H9 (cell line): ENCODE measurements at regions not wholly inside any gene's neighbourhood (a gene's known extent, or its start where the extent isn't known, plus 50 kb on each side); places are given as distances from the start of the nearest gene placed in this dataset.

Experiments used
- DNase-seq: peaks from one replicate; pipeline ENCODE4 v3.0.0-alpha.2; 2017
- H2AFZ ChIP-seq: one replicate; pipeline ENCODE4 v1.6.1; 2013; ENCODE audit warnings: mild to moderate bottlenecking, low read length, control low read depth, moderate library complexity
- H2AK5ac ChIP-seq: 2 replicates; pipeline ENCODE4 v1.6.1; 2013; ENCODE audit warnings: low read length, control low read depth, mixed read lengths; ENCODE audit not compliant: insufficient read length
- H2BK120ac ChIP-seq: one replicate; pipeline ENCODE4 v1.6.1; 2013; ENCODE audit warnings: low read depth, mild to moderate bottlenecking, low read length, control low read depth, inconsistent platforms; ENCODE audit not compliant: poor library complexity, severe bottlenecking
- H2BK12ac ChIP-seq: 2 replicates; pipeline ENCODE4 v1.6.1; 2013; ENCODE audit warnings: low read length, control low read depth, mixed read lengths, low read depth; ENCODE audit not compliant: insufficient read length
- H2BK15ac ChIP-seq: 2 replicates; pipeline ENCODE4 v1.6.1; 2013; ENCODE audit warnings: low read depth, low read length, control low read depth
- H2BK20ac ChIP-seq: one replicate; pipeline ENCODE4 v1.6.1; 2013; ENCODE audit warnings: low read depth, mild to moderate bottlenecking, low read length, control low read depth, inconsistent platforms; ENCODE audit not compliant: poor library complexity, severe bottlenecking
- H2BK5ac ChIP-seq: 2 replicates; pipeline ENCODE4 v1.6.1; 2013; ENCODE audit warnings: low read length, control low read depth, mixed read lengths; ENCODE audit not compliant: insufficient read length
- H3K14ac ChIP-seq: 2 replicates; pipeline ENCODE4 v1.6.1; 2013; ENCODE audit warnings: low read length, control low read depth; ENCODE audit not compliant: insufficient read depth
- H3K18ac ChIP-seq: 2 replicates; pipeline ENCODE4 v1.6.1; 2013; ENCODE audit warnings: low read depth, mild to moderate bottlenecking, mixed read lengths, low read length, control low read depth; ENCODE audit not compliant: insufficient read length
- H3K23ac ChIP-seq: 2 replicates; pipeline ENCODE4 v1.6.1; 2013; ENCODE audit warnings: low read length, control low read depth, mixed read lengths, low read depth; ENCODE audit not compliant: insufficient read length
- H3K23me2 ChIP-seq: 2 replicates; pipeline ENCODE4 v1.6.1; 2013; ENCODE audit warnings: low read depth, mild to moderate bottlenecking, mixed read lengths, low read length, control low read depth; ENCODE audit not compliant: insufficient read length, poor library complexity, severe bottlenecking
- H3K27ac ChIP-seq: 2 replicates; pipeline ENCODE4 v1.5.1; 2013; ENCODE audit warnings: low read length, control low read depth, mixed read lengths, low read depth; ENCODE audit not compliant: insufficient read length
- H3K27me3 ChIP-seq: 2 replicates; pipeline ENCODE4 v1.6.1; 2013; ENCODE audit warnings: low read length, control low read depth, inconsistent platforms; ENCODE audit not compliant: insufficient read depth
- H3K4ac ChIP-seq: 2 replicates; pipeline ENCODE4 v1.6.1; 2013; ENCODE audit warnings: low read depth, mild to moderate bottlenecking, control low read depth, inconsistent platforms, low read length, moderate library complexity
- H3K4me1 ChIP-seq: 2 replicates; pipeline ENCODE4 v1.6.1; 2013; ENCODE audit warnings: low read length, control low read depth, inconsistent platforms; ENCODE audit not compliant: insufficient read depth
- H3K4me2 ChIP-seq: 2 replicates; pipeline ENCODE4 v1.6.1; 2013; ENCODE audit warnings: low read length, control low read depth, mixed read lengths; ENCODE audit not compliant: insufficient read length, insufficient read depth
- H3K56ac ChIP-seq: 2 replicates; pipeline ENCODE4 v1.6.1; 2013; ENCODE audit warnings: low read depth, mild to moderate bottlenecking, mixed read lengths, low read length, control low read depth; ENCODE audit not compliant: insufficient read length
- H3K79me1 ChIP-seq: 2 replicates; pipeline ENCODE4 v1.6.1; 2013; ENCODE audit warnings: low read depth, mild to moderate bottlenecking, moderate library complexity, low read length, control low read depth, inconsistent platforms; ENCODE audit not compliant: insufficient read depth, poor library complexity, severe bottlenecking
- H3K79me2 ChIP-seq: 2 replicates; pipeline ENCODE4 v1.6.1; 2013; ENCODE audit warnings: low read length, control low read depth, inconsistent platforms; ENCODE audit not compliant: insufficient read depth
- H3K9ac ChIP-seq: 2 replicates; pipeline ENCODE4 v1.6.1; 2013; ENCODE audit warnings: low read length, control low read depth, mixed read lengths; ENCODE audit not compliant: insufficient read length; ENCODE audit errors: extremely low read depth
- H3K9me3 ChIP-seq: one replicate; pipeline ENCODE4 v1.6.1; 2013; ENCODE audit warnings: low read depth, low read length, inconsistent platforms; ENCODE audit not compliant: control insufficient read depth
- H3T11ph ChIP-seq: one replicate; pipeline ENCODE4 v1.6.1; 2013; ENCODE audit warnings: mild to moderate bottlenecking, low read length, control low read depth, inconsistent platforms
- H4K20me1 ChIP-seq: one replicate; pipeline ENCODE4 v1.6.1; 2013; ENCODE audit not compliant: control insufficient read depth, insufficient read length, insufficient read depth
- H4K5ac ChIP-seq: 2 replicates; pipeline ENCODE4 v1.6.1; 2013; ENCODE audit warnings: low read depth, mild to moderate bottlenecking, mixed read lengths, low read length, control low read depth; ENCODE audit not compliant: insufficient read length
- H4K8ac ChIP-seq: replicated peaks from 2 replicates; pipeline ENCODE4 v1.6.1; 2013; ENCODE audit warnings: low read length, control low read depth, mixed read lengths, low read depth; ENCODE audit not compliant: insufficient read length
- H4K91ac ChIP-seq: 2 replicates; pipeline ENCODE4 v1.6.1; 2013; ENCODE audit warnings: low read depth, mild to moderate bottlenecking, moderate library complexity, mixed read lengths, low read length, control low read depth; ENCODE audit not compliant: insufficient read length
- H3K27ac Mint-ChIP-seq, 3 experiments: 2 replicates in 2 of 3; 3 replicates in 1 of 3; pipeline ENCODE4 v1.8.0; 2020 to 2021; ENCODE audit warnings: mixed read lengths in 3 of 3, mild to moderate bottlenecking in 1 of 3, moderate library complexity in 1 of 3
- H3K27me3 Mint-ChIP-seq: 2 replicates; pipeline ENCODE4 v1.8.0; 2021; ENCODE audit warnings: low read depth, mild to moderate bottlenecking, moderate library complexity, mixed read lengths
- H3K36me3 Mint-ChIP-seq, 3 experiments: 2 replicates in 2 of 3; 3 replicates in 1 of 3; pipeline ENCODE4 v1.8.0; 2020 to 2021; ENCODE audit warnings: low read depth in 3 of 3, mixed read lengths in 3 of 3; ENCODE audit not compliant: insufficient read depth in 1 of 3
- H3K4me1 Mint-ChIP-seq, 2 experiments: 2 replicates each; pipeline ENCODE4 v1.8.0; 2020; ENCODE audit warnings: mixed read lengths in 2 of 2
- H3K4me3 Mint-ChIP-seq, 2 experiments: 2 replicates in 1 of 2; 3 replicates in 1 of 2; pipeline ENCODE4 v1.8.0; 2020 to 2021; ENCODE audit warnings: mild to moderate bottlenecking in 2 of 2, mixed read lengths in 2 of 2, moderate library complexity in 1 of 2
- H3K9me3 Mint-ChIP-seq, 2 experiments: 2 replicates in 1 of 2; 3 replicates in 1 of 2; pipeline ENCODE4 v1.8.0; 2020; ENCODE audit warnings: mild to moderate bottlenecking in 2 of 2, mixed read lengths in 2 of 2, moderate library complexity in 1 of 2
- CTCF ChIP-seq: fragments of 200-600 bp; sonication (generic); conservative IDR thresholded peaks from 3 replicates; pipeline ENCODE4 v1.8.0; 2021; ENCODE audit warnings: antibody characterized with exemption, mild to moderate bottlenecking
- WGBS: extraction: QIAGEN DNeasy Blood & Tissue Kit; methylation state at CpG from one replicate; pipeline ENCODE4 v1.1.7; 2013; ENCODE audit warnings: missing lambda C conversion rate, low lambda C conversion rate, mixed read lengths; ENCODE audit not compliant: insufficient read length; ENCODE audit errors: extremely low coverage; 5-methylcytosine and 5-hydroxymethylcytosine counted together

GRCh38 chr15:87623832-87624231 is 632.7 kb downstream of the NTRK3 start:
- H3K4me1 ChIP-seq = no peaks in the 10 kb centered on the region
- no CpG with 5 or more reads among the region's 6 CpGs for WGBS
- Mint-ChIP-seq H3K27ac (no peak overlapping the region), H3K4me1 (peaks cover 0 to 4% of the 10 kb centered on the region in 2 experiments; a peak in 1 of 4 replicates), H3K4me3 (no peak overlapping the region), H3K36me3 (no peaks in the 10 kb centered on the region), H3K9me3 (no peaks in the 10 kb centered on the region), H3K27me3 (no peaks in the 10 kb centered on the region)
- no peak overlapping the region for H2BK20ac ChIP-seq
- H3K27me3 ChIP-seq = no peaks in the 10 kb centered on the region
- H4K91ac ChIP-seq = no peak overlapping the region
- no peak overlapping the region for H2BK120ac ChIP-seq
- peak; percentile 64 for TF ChIP-seq CTCF
- no peak overlapping the region for H3K4ac ChIP-seq
- H3K23ac ChIP-seq = no peak overlapping the region
- no peaks in the 10 kb centered on the region for H3K79me1 ChIP-seq
- H4K8ac ChIP-seq = no peak overlapping the region
- no peak overlapping the region for H3K27ac ChIP-seq
- peak; percentile 64 for DNase-seq
- no peaks in the 10 kb centered on the region for H4K20me1 ChIP-seq
- H3K9ac ChIP-seq = no peak overlapping the region
- no peak overlapping the region for H3T11ph ChIP-seq
- H3K18ac ChIP-seq = no peak overlapping the region
- no peak overlapping the region for H3K4me2 ChIP-seq
- H2AFZ ChIP-seq = no peak overlapping the region
- no peak overlapping the region for H4K5ac ChIP-seq
- H3K56ac ChIP-seq = no peak overlapping the region
- H2AK5ac ChIP-seq = no peak overlapping the region
- H3K9me3 ChIP-seq = no peaks in the 10 kb centered on the region
- H2BK15ac ChIP-seq = no peak overlapping the region
- H2BK12ac ChIP-seq = no peak overlapping the region
- H3K79me2 ChIP-seq = no peaks in the 10 kb centered on the region
- H3K23me2 ChIP-seq = no peaks in the 10 kb centered on the region
- no peak overlapping the region for H3K14ac ChIP-seq
- H2BK5ac ChIP-seq = no peak overlapping the region
